ENCODE measurements at regions not wholly inside any gene's neighbourhood (a gene's known extent, or its start where the extent isn't known, plus 50 kb on each side); places are given as distances from the start of the nearest gene placed in this dataset.

DNA sequence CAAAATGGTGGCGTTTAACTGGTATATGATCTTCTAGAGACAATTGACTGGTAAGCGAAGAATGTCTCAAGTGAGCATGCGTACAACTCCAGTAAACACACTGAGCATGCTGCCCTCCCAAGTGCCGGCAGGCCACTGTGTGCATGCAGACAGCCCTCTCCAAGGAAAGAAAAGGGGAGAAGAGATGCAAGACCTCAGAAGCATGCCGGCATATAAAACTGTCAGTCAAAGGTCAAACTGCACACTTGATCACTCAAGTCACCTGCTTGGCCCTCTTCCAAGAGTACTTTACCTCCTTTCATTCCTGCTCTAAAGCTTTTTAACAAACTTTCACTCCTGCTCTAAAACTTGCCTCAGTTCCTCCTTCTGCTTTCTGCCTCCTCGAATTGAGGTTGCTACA, 910.2 kb downstream of the TAF11L14 start:
- Histone ChIP-seq H3K36me3 (ENCODE audit: control insufficient read depth in 2 of 2, extremely low read depth in 1 of 2, insufficient read depth in 2 of 2, low read length in 2 of 2) (no peaks in the 10 kb centered on the region), H3K4me3 (ENCODE audit: control insufficient read depth in 2 of 3, extremely low read depth in 1 of 3, insufficient read depth in 2 of 3, low read depth in 1 of 3, low read length in 3 of 3) (no peak overlapping the region), H3K9ac (ENCODE audit: control insufficient read depth, extremely low read depth, insufficient read depth, low read length) (no peak overlapping the region), H3K27me3 (ENCODE audit: control insufficient read depth, extremely low read depth, insufficient read depth, low read length) (no peaks in the 10 kb centered on the region), H2AFZ (ENCODE audit: control insufficient read depth, low read length) (no peak overlapping the region), H3K4me2 (ENCODE audit: control insufficient read depth, extremely low read depth, insufficient read depth, low read depth, low read length) (no peak overlapping the region), H4K20me1 (ENCODE audit: control insufficient read depth, extremely low read depth, insufficient read depth, low read length) (no peaks in the 10 kb centered on the region), H3K79me2 (ENCODE audit: control insufficient read depth, insufficient read depth, low read length) (no peaks in the 10 kb centered on the region), H3K9me1 (ENCODE audit: control insufficient read depth, extremely low read depth, insufficient read depth, low read length) (no peaks in the 10 kb centered on the region), H3K4me1 (ENCODE audit: control insufficient read depth, extremely low read depth, insufficient read depth, low read length) (no peaks in the 10 kb centered on the region), H3K9me3 (ENCODE audit: control insufficient read depth, low read depth, low read length) (no peaks in the 10 kb centered on the region), H3K27ac (ENCODE audit: control insufficient read depth, insufficient read depth, low read length) (no peak overlapping the region)
- FAIRE-seq (no peak), DNase-seq (ENCODE audit: low read depth, low spot score) (no peak)
- TF ChIP-seq CTCF (optimal IDR thresholded peaks at IDR 0.05 in 1 of 3, IDR thresholded peaks at IDR 0.05 in 1 of 3, conservative IDR thresholded peaks at IDR 0.05 in 1 of 3; ENCODE audit: extremely low read depth in 1 of 3, insufficient read depth in 2 of 3, low read length in 3 of 3) (no peak), EZH2 (IDR thresholded peaks at IDR 0.05; ENCODE audit: low read length) (no peak)
- dilution Hi-C loops (cut with MboI; ENCODE audit: extremely low pct_ligation_motif_present, low sequenced_read_pairs), result no loop called here

GRCh38 chr5:18546591-18546990, 912.3 kb downstream of the TAF11L14 start:
- dilution Hi-C loops (cut with MboI; ENCODE audit: extremely low pct_ligation_motif_present, low sequenced_read_pairs), result no loop called here
- Histone ChIP-seq H3K27ac (ENCODE audit: control insufficient read depth, insufficient read depth, low read length) (no peak overlapping the region), H2AFZ (ENCODE audit: control insufficient read depth, low read length) (no peak overlapping the region), H4K20me1 (ENCODE audit: control insufficient read depth, extremely low read depth, insufficient read depth, low read length) (no peaks in the 10 kb centered on the region), H3K4me1 (ENCODE audit: control insufficient read depth, extremely low read depth, insufficient read depth, low read length) (no peaks in the 10 kb centered on the region), H3K36me3 (ENCODE audit: control insufficient read depth in 2 of 2, extremely low read depth in 1 of 2, insufficient read depth in 2 of 2, low read length in 2 of 2) (no peaks in the 10 kb centered on the region), H3K79me2 (ENCODE audit: control insufficient read depth, insufficient read depth, low read length) (no peaks in the 10 kb centered on the region), H3K9ac (ENCODE audit: control insufficient read depth, extremely low read depth, insufficient read depth, low read length) (no peak overlapping the region), H3K4me2 (ENCODE audit: control insufficient read depth, extremely low read depth, insufficient read depth, low read depth, low read length) (no peak overlapping the region), H3K9me1 (ENCODE audit: control insufficient read depth, extremely low read depth, insufficient read depth, low read length) (no peaks in the 10 kb centered on the region), H3K27me3 (ENCODE audit: control insufficient read depth, extremely low read depth, insufficient read depth, low read length) (no peaks in the 10 kb centered on the region), H3K4me3 (ENCODE audit: control insufficient read depth in 2 of 3, extremely low read depth in 1 of 3, insufficient read depth in 2 of 3, low read depth in 1 of 3, low read length in 3 of 3) (no peak overlapping the region), H3K9me3 (ENCODE audit: control insufficient read depth, low read depth, low read length) (no peaks in the 10 kb centered on the region)
- no peak for DNase-seq (ENCODE audit: low read depth, low spot score)
- TF ChIP-seq CTCF (optimal IDR thresholded peaks at IDR 0.05 in 1 of 3, IDR thresholded peaks at IDR 0.05 in 1 of 3, conservative IDR thresholded peaks at IDR 0.05 in 1 of 3; ENCODE audit: extremely low read depth in 1 of 3, insufficient read depth in 2 of 3, low read length in 3 of 3), result no peak
- no peak for TF ChIP-seq EZH2 (IDR thresholded peaks at IDR 0.05; ENCODE audit: low read length)
- FAIRE-seq, result no peak
